HG02885 (cell line): ENCODE measurements at regions not wholly inside any gene's neighbourhood (a gene's known extent, or its start where the extent isn't known, plus 50 kb on each side); places are given as distances from the start of the nearest gene placed in this dataset.
"Not testable (repeated sequence)": the region's sequence is repeated elsewhere in the genome, so short reads cannot be mapped to it uniquely, and the experiment has no call there.

Experiments
- ATAC-seq: cut with Tn5 transposase; IDR thresholded peaks from one replicate; pipeline ENCODE4 v1.9.1; 2021; ENCODE audit warnings: mild to moderate bottlenecking; ENCODE audit not compliant: unreplicated experiment, poor library complexity

- ATAC-seq = no peak
Measured at GRCh38 chr6:21707524-21708319, 114.2 kb downstream of the SOX4 start.

GRCh38 chr6:21708320-21708580 is 114.7 kb downstream of the SOX4 start:
- ATAC-seq = no peak

GRCh38 chr6:21710216-21710615 is 116.7 kb downstream of the SOX4 start:
- no peak for ATAC-seq

GRCh38 chr6:21710908-21711627 is 117.5 kb downstream of the SOX4 start:
- ATAC-seq = no peak

GRCh38 chr6:21712213-21712612 is 118.7 kb downstream of the SOX4 start:
- no peak for ATAC-seq

GRCh38 chr6:21713481-21713880 is 119.9 kb downstream of the SOX4 start:
- no peak for ATAC-seq

GRCh38 chr6:21715180-21715579 is 121.6 kb downstream of the SOX4 start:
- ATAC-seq = no peak

- no peak for ATAC-seq
Measured at GRCh38 chr6:21722510-21722909, 129.0 kb downstream of the SOX4 start.

GRCh38 chr6:21726676-21727075 is 133.1 kb downstream of the SOX4 start:
- no peak for ATAC-seq

- no peak for ATAC-seq
Measured at GRCh38 chr6:21728141-21728540, 134.6 kb downstream of the SOX4 start.

GRCh38 chr6:21729431-21729830 is 135.9 kb downstream of the SOX4 start:
- no peak for ATAC-seq

- no peak for ATAC-seq
Measured at GRCh38 chr6:21730533-21730932, 137.0 kb downstream of the SOX4 start.

GRCh38 chr6:21731411-21732031 is 138.0 kb downstream of the SOX4 start:
- ATAC-seq = no peak

GRCh38 chr6:21732032-21732730 is 138.6 kb downstream of the SOX4 start:
- not testable (repeated sequence) for ATAC-seq

- ATAC-seq = no peak
Measured at GRCh38 chr6:21732731-21733130, 139.2 kb downstream of the SOX4 start.

- no peak for ATAC-seq
Measured at GRCh38 chr6:21733311-21733710, 139.8 kb downstream of the SOX4 start.

GRCh38 chr6:21734204-21734603 is 140.7 kb downstream of the SOX4 start:
- ATAC-seq = no peak

- no peak for ATAC-seq
Measured at GRCh38 chr6:21738180-21739094, 144.9 kb downstream of the SOX4 start.

GRCh38 chr6:21739241-21739640 is 145.7 kb downstream of the SOX4 start:
- ATAC-seq = no peak

GRCh38 chr6:21739838-21740237 is 146.3 kb downstream of the SOX4 start:
- ATAC-seq = no peak
